ENCODE measurements at regions not wholly inside any gene's neighbourhood (a gene's known extent, or its start where the extent isn't known, plus 50 kb on each side); places are given as distances from the start of the nearest gene placed in this dataset.
"Not testable (repeated sequence)": the region's sequence is repeated elsewhere in the genome, so short reads cannot be mapped to it uniquely, and the experiment has no call there.

DNA sequence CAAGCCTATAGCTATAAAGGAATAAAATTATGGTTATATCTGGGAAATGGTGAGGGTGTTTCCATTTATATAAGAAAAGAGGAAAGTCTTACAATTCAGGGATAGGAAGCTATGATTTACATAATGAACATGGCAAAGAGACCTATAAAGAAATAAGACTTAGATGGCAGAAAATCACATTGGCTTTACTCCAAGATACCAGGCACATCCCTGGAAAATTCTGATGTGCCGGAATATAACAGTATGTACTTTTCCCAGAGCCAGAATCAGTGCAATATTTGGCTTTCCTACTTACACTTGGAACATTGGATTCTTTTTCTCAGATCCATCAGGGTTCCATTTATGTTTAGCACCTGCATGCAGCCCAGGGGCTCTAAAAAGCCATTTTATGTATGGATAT, 357.8 kb downstream of the CETN3 start:
- no peak for DNase-seq

- DNase-seq, result no peak
Measured at GRCh38 chr5:90050103-90050502, 359.5 kb downstream of the CETN3 start.

DNA sequence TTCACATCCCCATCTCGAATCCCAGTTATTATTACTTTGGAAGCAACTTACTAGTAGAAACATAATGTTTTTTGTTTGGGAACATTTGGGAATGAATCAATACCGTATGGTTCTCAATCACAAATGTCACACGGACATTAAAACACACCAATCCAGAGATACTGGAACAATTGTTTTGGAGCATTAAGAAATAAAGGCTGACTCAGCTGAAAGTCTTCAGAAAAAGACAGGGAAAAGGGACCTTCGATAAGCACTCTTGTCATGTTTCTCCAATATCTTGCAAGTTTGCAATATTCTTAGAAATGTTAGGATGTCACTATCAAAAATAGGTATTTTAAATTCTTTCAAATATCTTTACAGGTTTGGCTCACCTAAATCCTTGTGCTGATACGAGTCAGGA, 362.4 kb downstream of the CETN3 start:
- DNase-seq, result no peak

- not testable (repeated sequence) for DNase-seq
Measured at GRCh38 chr5:90040082-90040481, 369.5 kb downstream of the CETN3 start.

GRCh38 chr5:90037646-90038045, 371.9 kb downstream of the CETN3 start:
- DNase-seq, result peak; percentile 36

DNA sequence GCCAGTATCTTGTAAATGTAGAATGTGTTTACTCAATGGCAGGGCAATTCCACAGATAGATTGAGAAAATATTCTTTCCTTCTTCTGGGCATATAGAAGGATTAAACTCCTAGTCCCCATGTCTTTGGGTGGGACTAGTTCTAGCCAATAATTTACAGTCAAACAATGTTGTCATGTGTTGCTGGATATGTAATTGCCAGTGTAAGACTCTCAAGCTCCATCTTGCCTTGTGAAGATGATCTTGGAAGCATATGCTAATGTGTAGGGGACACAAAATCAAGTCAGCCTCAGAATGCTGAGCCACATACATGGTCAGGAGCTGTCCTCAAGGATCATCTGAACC, 386.9 kb downstream of the CETN3 start:
- no peak for DNase-seq

DNA sequence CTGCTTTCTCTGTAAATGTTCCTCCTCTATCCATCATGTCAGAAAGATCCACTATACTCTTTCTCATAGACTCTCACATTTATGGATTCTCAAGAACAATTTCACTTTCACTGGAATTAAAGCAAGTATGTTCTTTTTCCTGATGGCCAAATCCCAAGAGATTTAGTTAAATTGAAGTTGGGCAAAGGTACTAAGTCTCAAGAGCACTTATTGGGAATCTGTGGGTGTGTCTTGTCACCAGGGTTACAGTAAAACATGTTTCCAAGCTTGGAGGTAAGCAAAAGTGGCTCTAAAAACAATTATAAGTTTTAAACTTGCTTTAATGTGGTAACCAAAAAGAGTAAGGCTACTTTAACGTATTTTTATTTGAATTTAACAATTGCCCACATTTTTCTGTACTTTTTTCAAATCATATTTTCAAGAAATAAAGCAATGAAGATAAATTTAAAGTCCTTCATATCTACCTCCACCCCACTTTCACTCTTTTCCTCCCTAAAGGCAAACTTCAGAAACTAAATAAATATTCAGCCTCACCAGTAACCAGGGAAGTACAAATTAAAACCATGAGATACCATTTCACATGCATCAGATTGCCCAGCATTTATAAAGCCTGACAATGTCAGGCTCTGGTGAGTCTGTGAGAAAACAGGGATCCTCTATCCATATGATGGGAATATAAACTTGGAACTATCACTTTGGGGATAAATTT, 387.4 kb downstream of the CETN3 start:
- no peak for DNase-seq

GRCh38 chr5:90020575-90021538, 388.7 kb downstream of the CETN3 start:
- no peak for DNase-seq

GRCh38 chr5:90017239-90017638, 392.3 kb downstream of the CETN3 start:
- DNase-seq, result no peak

GRCh38 chr5:90015584-90016018, 394.0 kb downstream of the CETN3 start:
- no peak for DNase-seq

DNA sequence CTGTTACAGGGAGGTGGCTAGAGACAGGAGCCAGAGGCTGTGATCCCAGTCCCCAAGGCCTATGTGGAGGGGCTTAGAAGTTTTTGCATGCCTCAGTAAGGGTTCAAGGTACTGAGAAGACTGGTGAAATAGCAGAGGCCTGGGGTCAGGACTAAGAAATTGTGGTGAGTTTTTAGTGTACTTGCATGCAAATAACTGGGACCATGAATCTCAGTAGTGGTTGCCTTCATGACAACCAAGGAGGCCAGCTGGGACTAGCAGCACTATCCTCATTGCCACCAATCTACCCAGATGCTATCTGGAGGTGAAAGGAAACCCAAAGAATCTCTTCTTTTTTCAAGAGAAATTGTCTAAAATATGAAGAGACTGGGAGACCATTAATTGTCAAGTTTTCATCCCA, 395.1 kb downstream of the CETN3 start:
- no peak for DNase-seq

DNA sequence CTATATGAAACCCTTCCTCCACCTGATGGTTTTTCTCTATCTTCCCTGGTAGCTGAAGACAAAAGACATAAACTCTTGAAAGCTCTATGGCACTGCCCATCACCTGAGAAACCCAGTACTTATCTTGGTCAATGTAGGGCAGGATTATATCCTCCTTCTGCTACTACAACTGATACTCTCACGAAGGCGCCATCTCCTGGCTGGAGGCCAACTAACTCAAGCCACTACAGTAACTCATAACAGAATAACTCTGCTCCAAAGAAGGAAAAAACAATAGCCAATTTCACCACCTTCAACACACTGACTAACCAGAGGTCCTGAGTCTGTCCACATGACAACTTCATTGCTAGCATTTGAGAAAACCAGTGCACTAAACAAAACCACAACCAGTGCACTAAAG, 409.2 kb downstream of the CETN3 start:
- no peak for DNase-seq

- DNase-seq, result no peak
Measured at GRCh38 chr5:89998519-89999305, 410.8 kb downstream of the CETN3 start.

- DNase-seq, result no peak
Measured at GRCh38 chr5:89996890-89997289, 412.7 kb downstream of the CETN3 start.

- DNase-seq, result no peak
Measured at GRCh38 chr5:89996335-89996734, 413.2 kb downstream of the CETN3 start.

GRCh38 chr5:89994266-89994665, 415.3 kb downstream of the CETN3 start:
- DNase-seq, result no peak

DNA sequence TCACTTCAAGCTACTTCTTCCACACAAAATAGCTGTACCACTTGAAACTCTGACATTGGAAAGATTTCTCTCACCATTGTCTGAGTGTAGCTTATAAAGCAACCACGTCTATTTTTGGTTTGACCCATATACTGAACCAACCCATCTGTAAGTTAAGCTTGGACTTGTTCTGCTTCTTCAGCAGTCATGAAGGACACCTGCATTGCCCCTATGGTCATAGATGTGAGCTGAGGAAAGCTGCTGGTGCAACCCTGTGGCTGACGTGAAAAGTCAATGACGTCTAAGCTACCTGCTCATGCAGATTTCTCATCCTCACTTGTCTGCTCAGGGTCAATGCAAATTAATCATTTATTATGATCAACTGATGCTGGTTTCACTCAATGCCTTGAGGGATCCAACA, 417.4 kb downstream of the CETN3 start:
- no peak for DNase-seq

- DNase-seq, result no peak
Measured at GRCh38 chr5:89991592-89991991, 418.0 kb downstream of the CETN3 start.

DNA sequence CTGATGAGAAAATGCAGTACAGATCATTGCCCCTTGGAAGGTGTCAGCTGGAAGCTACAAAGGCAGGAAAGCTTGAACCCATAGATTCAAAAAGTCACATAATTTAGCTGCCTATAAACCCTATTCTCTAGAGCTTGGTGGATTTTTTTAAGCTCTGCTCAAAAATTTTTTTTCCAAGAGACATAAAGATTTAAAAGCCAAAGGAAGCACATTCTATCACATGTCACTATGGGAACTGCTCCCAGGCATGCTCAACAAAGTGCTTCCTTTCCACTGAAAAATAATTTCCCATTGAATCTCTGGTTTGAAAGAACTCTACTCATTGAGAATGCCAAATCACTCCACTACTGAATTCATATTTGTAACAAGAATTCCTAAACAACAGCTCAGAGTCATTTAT, 419.8 kb downstream of the CETN3 start:
- no peak for DNase-seq

DNA sequence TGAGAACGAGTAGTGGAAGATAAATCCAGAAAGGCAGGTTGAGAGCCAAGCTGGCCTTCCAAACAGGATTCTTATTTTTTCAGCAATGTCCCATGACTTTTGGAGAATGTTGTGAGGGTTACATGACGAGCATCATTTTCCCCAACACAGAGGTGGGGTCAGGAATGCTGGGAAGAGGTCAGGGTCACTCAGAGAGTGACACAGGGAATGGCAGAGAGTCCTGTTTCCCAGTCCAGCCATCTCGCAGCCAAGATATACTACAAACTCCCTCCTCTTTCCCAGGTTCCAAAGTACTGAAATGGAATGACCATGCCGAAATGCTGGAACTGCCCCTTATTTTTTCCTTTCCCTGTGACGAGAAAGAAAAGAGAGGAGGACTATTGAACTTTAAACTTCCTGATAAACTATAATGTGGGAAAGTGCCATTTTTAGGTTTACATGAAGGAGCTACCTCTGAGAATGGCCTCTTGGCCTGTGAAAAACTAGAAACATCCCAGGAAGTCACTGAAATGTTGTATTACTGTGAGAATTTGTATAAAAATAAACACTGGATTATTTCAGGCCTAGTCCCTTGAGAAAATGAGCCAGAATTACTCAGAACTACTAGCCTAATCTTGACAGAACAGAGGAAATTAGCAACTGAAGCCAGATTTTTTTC, 420.4 kb downstream of the CETN3 start:
- DNase-seq, result no peak

GRCh38 chr5:89988129-89988810, 421.3 kb downstream of the CETN3 start:
- DNase-seq, result no peak

DNA sequence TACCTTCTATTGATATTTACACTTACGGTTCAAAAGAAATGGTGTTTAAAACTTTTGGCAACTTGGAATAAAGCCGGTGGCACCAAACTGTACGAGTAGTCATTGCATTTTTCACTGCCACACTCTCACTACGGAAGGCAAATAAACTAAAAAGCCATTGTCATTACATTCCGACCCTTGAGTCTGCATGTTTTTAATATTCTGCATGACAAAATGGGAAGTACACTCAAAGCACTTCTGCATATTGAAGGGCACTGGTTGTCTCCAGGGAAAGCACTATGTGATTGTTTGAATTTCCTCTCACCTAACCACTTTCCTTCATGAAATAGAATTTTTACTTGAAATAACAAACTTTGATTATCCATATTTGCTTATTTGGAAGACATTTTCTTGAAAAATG, 426.3 kb downstream of the CETN3 start:
- no peak for DNase-seq
